ENCODE measurements at regions not wholly inside any gene's neighbourhood (a gene's known extent, or its start where the extent isn't known, plus 50 kb on each side); places are given as distances from the start of the nearest gene placed in this dataset.

DNA sequence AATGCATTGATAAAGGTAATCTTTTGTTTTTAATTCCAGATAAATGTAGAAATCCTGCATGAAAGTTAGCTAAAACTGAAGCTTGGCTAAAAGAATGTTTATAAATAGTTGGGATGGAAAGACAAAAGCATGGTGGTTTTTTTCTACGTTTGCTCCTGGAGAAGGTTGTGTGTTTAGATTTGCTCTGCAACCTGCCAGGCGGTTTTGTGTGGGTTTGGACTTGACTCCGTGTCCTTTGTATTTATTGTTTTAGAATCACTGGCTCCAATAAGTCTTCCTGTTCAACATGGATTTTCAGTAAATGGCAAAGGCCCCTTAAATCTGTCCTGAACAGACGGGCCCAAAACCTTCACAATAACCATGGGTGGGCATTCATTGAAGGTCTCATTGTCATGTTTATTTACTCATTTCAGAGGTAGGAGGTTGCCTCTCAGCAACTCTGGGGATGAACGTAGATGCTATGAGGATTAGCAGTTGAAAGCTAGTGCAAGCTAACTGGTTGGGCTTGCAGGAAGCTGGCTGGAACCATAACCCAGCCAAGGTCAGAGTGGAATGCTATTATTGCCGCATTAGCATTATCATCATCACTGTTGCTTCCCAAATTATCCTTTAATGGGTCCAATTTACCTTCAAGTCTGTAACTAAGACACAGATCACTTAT lies 60.6 kb upstream of the ADAMTS9 start:
- DNase-seq (ENCODE audit: low spot score): no peak

DNA sequence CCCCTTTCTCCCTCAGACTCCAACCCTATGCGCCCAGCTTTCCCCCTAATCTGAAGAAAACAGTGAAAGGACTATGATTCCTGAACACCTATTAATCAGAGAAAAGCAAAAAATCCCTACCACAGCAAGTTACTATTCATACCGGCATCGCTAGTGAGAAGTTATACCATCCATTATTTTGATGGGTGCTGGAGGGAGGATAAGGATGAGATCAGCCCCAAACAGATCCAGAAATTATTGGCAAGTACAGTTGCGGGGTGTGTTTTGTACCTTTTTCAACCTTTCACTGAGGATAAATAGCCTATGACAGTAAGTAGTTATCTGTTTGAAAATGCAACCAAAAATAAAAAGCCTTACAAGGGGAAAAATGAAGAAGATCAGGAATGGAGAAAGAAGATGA lies 59.9 kb upstream of the ADAMTS9 start:
- no peak for DNase-seq (ENCODE audit: low spot score)

DNA sequence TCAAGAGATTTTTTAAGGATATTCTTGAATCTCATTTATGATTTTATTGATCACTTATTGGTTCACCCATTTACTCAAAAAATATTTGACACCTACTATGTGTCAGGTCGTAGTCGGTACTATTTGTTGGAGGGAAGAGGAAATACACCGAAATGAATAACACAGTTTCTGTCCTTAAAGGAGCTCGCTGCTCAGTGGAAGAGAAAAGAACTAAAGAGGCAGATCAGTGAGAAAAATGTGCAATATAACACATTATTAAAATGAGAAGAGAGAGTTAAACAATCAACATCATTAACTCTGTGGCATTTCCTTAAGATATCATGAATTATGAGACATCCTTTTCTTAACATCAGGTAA lies 56.1 kb upstream of the ADAMTS9 start:
- no peak for DNase-seq (ENCODE audit: low spot score)

DNA sequence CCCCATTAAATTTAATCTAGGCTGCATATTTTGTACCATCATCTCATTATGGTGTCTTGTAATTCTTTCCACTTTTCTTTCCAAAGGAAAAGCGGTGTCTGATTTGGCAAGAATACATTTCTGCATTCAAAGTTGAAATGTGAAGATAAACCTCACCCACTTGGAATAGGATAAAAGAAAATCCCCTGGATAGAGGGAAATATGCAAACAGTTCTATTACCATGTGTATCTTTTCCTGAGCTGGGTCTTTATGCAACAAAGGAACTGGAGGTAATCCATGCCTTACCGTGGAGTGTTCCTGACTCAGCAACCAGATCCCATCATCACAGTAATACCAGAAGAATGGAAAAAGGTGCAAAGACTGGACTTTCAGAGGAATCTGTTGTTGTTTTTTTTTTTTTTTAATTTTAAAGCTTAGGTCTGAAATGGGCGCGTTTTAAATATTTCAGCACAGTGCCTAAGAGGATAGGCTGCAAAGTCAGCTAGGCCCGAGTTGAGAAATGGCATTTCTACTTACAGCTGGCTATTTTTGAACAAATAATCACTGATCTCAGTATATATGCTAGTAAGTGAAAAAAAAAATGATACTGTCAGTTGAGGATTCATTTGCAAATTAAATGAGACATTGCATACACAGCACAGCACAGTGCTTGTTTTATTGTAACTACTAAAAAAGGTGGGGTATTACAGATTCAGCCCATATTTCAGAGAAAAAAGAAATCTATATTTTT lies 55.5 kb upstream of the ADAMTS9 start:
- DNase-seq (ENCODE audit: low spot score): no peak

DNA sequence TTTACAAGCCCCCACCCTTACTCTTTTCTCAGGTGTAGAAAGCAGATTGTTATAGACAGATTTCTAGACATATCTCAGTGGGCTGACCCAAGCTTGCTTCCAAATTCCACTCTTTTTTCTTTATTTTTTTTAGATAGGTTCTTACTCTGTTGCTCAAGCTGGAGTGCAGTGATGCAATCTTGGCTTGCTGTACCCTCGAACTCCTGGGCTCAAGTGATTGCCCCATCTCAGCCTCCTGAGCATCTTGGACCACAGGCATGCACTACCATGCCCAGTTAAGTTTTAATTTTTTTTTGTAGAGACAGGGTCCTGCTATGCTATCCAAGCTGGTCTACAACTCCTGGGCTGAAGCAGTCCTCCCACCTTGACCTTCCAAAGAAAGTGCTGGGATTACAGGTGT lies 53.5 kb upstream of the ADAMTS9 start:
- DNase-seq (ENCODE audit: low spot score): no peak

DNA sequence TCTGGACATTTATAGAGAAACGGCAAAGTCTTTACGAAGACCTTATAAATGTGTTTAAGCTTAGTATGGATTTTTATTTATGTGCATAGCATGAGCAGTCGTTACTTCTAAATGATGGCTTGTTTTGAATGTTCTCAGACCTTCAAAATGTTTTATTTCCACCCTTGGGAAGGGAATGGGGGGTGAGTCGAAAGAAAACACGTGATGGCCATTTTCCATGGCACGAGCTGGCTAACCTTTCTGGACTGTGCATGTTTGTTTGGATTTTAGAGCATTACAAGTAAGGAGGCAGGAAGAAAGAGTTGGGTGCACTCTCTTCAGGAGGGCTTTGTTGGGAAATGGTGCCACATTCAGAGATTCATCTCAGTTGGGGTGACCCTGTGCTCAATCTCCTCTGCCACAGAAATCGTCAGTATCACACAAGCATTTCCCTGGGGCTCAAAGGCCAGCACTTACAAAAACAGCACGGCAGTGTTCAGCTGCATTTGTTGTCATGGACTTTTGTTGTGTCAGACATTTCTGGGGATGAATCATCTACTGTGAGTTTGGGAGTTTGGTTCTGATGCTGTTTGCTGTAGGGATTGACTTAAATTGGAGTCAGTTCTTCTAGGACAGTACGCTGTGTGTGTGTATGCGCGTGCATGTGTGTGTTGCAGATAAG lies 52.3 kb upstream of the ADAMTS9 start:
- no peak for DNase-seq (ENCODE audit: low spot score)

All from H4 (cell line).